ENCODE measurements at regions not wholly inside any gene's neighbourhood (a gene's known extent, or its start where the extent isn't known, plus 50 kb on each side); places are given as distances from the start of the nearest gene placed in this dataset.

GRCh38 chr5:109959652-109960051 is 269.9 kb downstream of the MAN2A1 start:
- peak; percentile 42 for TF ChIP-seq CTCF (IDR thresholded peaks at IDR 0.05; ENCODE audit: insufficient read depth, low read depth, low read length, missing control alignments)
- no peak for DNase-seq (ENCODE audit: low read depth)
- no peak overlapping the region for H3K4me3 ChIP-seq (ENCODE audit: low read length)

DNA sequence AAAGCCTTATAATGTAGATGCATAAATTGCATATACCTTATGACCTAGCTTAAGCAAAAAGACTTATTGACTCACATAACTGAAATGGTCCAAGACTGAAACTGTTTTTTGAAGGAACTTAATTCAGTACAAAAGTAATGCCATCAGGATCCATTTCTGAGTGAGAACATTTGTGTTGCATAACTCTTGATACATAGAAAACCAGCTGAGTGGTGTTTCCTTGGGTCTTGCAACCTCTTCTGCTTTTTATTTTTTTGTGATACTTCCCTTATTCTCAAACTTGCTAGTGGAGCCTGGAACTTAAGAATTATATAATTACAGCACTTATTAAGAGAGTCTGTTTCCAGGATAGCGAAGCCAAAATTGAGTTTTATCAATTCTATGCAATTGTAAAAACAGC is 272.0 kb downstream of the MAN2A1 start:
- DNase-seq (ENCODE audit: low read depth), result no peak
- no peak for TF ChIP-seq CTCF (IDR thresholded peaks at IDR 0.05; ENCODE audit: insufficient read depth, low read depth, low read length, missing control alignments)
- H3K4me3 ChIP-seq (ENCODE audit: low read length), result no peak overlapping the region

DNA sequence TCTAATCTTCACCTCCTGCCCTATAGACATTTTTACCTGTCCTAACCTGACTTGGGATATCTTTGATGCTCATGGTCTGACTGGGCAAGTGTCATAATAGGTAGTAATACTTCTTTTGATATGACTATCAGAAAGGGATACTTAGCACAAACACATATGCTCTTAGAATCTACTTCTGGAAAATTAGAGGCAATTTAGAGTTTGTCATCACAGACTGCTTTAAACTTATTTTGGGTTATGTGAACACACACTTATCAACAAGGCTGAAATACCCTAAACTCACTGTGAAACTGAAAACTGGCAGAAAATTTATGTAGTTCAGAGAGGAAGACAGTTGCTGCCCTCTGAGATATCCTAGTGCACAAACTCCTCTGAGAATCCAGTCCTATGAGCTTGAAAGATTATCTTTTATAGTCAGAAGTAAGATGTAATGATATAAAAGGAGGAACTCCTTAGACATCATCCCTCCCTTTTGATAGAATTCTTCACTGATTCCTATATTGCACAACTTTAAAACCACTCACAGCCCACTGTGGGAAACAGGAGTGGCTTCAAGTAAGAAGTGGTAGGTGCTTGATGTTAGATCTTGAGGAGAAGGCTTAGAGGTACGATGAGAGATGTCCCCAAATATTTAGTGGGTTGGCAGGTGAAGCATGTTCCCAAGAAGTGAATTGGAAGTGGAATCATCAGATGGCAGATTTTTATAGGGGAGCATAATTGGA is 273.3 kb downstream of the MAN2A1 start:
- no peak for TF ChIP-seq CTCF (IDR thresholded peaks at IDR 0.05; ENCODE audit: insufficient read depth, low read depth, low read length, missing control alignments)
- H3K4me3 ChIP-seq (ENCODE audit: low read length), result no peak overlapping the region
- DNase-seq (ENCODE audit: low read depth), result no peak

- peak; percentile 62 for DNase-seq (ENCODE audit: low read depth)
- H3K4me3 ChIP-seq (ENCODE audit: low read length), result no peak overlapping the region
- TF ChIP-seq CTCF (IDR thresholded peaks at IDR 0.05; ENCODE audit: insufficient read depth, low read depth, low read length, missing control alignments), result no peak
These were observed 274.4 kb downstream of the MAN2A1 start for GRCh38 chr5:109964136-109964535.

DNA sequence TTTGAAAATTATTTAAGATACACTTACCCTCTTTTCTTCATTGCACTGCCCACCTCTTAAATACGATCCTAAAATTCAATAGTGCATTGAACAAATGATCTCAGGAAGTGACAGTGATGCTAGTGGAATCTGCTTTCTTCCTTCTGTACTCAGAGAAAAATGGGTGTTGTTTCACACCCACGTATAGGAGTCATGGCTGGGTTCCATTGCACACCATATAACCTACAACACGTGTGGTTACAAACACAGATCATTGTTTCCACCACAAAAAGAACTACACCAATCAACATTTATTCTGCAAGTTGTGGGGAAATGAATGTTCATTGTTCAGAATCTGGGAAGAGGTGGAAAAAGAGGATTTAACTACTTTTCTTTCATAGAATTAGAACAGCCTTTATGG is 275.9 kb downstream of the MAN2A1 start:
- no peak for TF ChIP-seq CTCF (IDR thresholded peaks at IDR 0.05; ENCODE audit: insufficient read depth, low read depth, low read length, missing control alignments)

GRCh38 chr5:109971968-109972367 is 282.2 kb downstream of the MAN2A1 start:
- no peak for DNase-seq (ENCODE audit: low read depth)
- TF ChIP-seq CTCF (IDR thresholded peaks at IDR 0.05; ENCODE audit: insufficient read depth, low read depth, low read length, missing control alignments), result no peak
- no peak overlapping the region for H3K4me3 ChIP-seq (ENCODE audit: low read length)

More for the DNA sequence above, 275.9 kb downstream of the MAN2A1 start:
- no peak overlapping the region for H3K4me3 ChIP-seq (ENCODE audit: low read length)
- DNase-seq (ENCODE audit: low read depth), result no peak

GRCh38 chr5:109981979-109982378 is 292.3 kb downstream of the MAN2A1 start:
- no peak for TF ChIP-seq CTCF (IDR thresholded peaks at IDR 0.05; ENCODE audit: insufficient read depth, low read depth, low read length, missing control alignments)
- DNase-seq (ENCODE audit: low read depth), result no peak
- no peak overlapping the region for H3K4me3 ChIP-seq (ENCODE audit: low read length)

All from epithelial cell of esophagus (primary cell).